Uterus (tissue), 2 donors: ENCODE measurements at regions not wholly inside any gene's neighbourhood (a gene's known extent, or its start where the extent isn't known, plus 50 kb on each side); places are given as distances from the start of the nearest gene placed in this dataset.

Experiments
- CTCF ChIP-seq, 4 experiments: fragments of 200-600 bp in 2 of 4; fragments of 450-650 bp in 2 of 4; sonication (generic) in 2 of 4; IDR thresholded peaks; one replicate each; pipeline ENCODE4 v1.5.1; 2016 to 2019; ENCODE audit warnings: antibody characterized with exemption in 4 of 4, mild to moderate bottlenecking in 2 of 4, moderate library complexity in 1 of 4
- POLR2A ChIP-seq, 2 donors: fragments of 450-650 bp; IDR thresholded peaks; one replicate each; pipeline ENCODE4 v1.6.1; 2016; ENCODE audit warnings: antibody characterized with exemption in 2 of 2, mild to moderate bottlenecking in 1 of 2, moderate library complexity in 1 of 2

- TF ChIP-seq CTCF (IDR thresholded peaks at IDR 0.05) (no peak), POLR2A (IDR thresholded peaks at IDR 0.05) (no peak)
Observed at GRCh38 chr6:101069191-101069795, 188.2 kb upstream of the ASCC3 start.
